Caco-2 (cell line): ENCODE measurements at regions not wholly inside any gene's neighbourhood (a gene's known extent, or its start where the extent isn't known, plus 50 kb on each side); places are given as distances from the start of the nearest gene placed in this dataset.

Source experiments
- BruUV-seq: library from RNA; stranded (reverse); fragments of 400-500 nt; replicated peaks from 2 replicates; lab custom pipeline; 2021; lab: Mats Ljungman, UMichigan
- CTCF ChIA-PET: fragments of 300-600 bp; sonication (Branson Sonifier 250); formaldehyde crosslinking; loops from one replicate; lab custom pipeline; 2022; ENCODE audit warnings: antibody characterized with exemption; lab: Charles Lee
- POLR2A ChIA-PET: fragments of 300-600 bp; sonication (Branson Sonifier 250); formaldehyde crosslinking; loops from one replicate; lab custom pipeline; 2022; ENCODE audit warnings: antibody characterized with exemption; lab: Charles Lee
- DNase-seq, 2 experiments: peaks; one replicate each; pipeline versions ENCODE4 v3.0.0 to v3.0.0-alpha.2; 2020 to 2022
- H3K27me3 ChIP-seq: replicated peaks from 2 replicates; pipeline ENCODE4 v1.6.0; 2011; ENCODE audit warnings: low read length; ENCODE audit not compliant: control insufficient read depth, insufficient read depth
- H3K36me3 ChIP-seq: 2 replicates; pipeline ENCODE4 v1.5.1; 2011; ENCODE audit warnings: low read length; ENCODE audit not compliant: control insufficient read depth, insufficient read depth
- H3K4me1 ChIP-seq: fragments of 250-450 bp; sonication (Bioruptor Pico); 2 replicates; pipeline ENCODE4 v1.5.1; 2020; ENCODE audit warnings: mild to moderate bottlenecking
- H3K4me3 ChIP-seq: 2 replicates; pipeline ENCODE4 v1.5.1; 2011; ENCODE audit warnings: low read depth, mild to moderate bottlenecking, control low read depth, low read length
- H3K9me3 ChIP-seq: fragments of 250-450 bp; sonication (Bioruptor Pico); 2 replicates; pipeline ENCODE4 v1.5.1; 2020; ENCODE audit warnings: mild to moderate bottlenecking, moderate library complexity
- H3K27ac Mint-ChIP-seq: one replicate; pipeline ENCODE4 v1.8.0; 2022; ENCODE audit warnings: mixed read lengths; ENCODE audit not compliant: unreplicated experiment
- H3K27me3 Mint-ChIP-seq: one replicate; pipeline ENCODE4 v1.8.0; 2022; ENCODE audit warnings: mixed read lengths; ENCODE audit not compliant: insufficient read depth, unreplicated experiment
- H3K36me3 Mint-ChIP-seq: one replicate; pipeline ENCODE4 v1.8.0; 2022; ENCODE audit warnings: mild to moderate bottlenecking, mixed read lengths; ENCODE audit not compliant: insufficient read depth, unreplicated experiment
- H3K4me1 Mint-ChIP-seq: one replicate; pipeline ENCODE4 v1.8.0; 2022; ENCODE audit warnings: low read depth, mixed read lengths; ENCODE audit not compliant: unreplicated experiment
- H3K4me3 Mint-ChIP-seq: one replicate; pipeline ENCODE4 v1.8.0; 2022; ENCODE audit warnings: mild to moderate bottlenecking, moderate library complexity, mixed read lengths; ENCODE audit not compliant: unreplicated experiment
- H3K9me3 Mint-ChIP-seq: one replicate; pipeline ENCODE4 v1.8.0; 2022; ENCODE audit warnings: mixed read lengths; ENCODE audit not compliant: unreplicated experiment
- intact Hi-C: fragments of 100-400 bp; cut with micrococcal nuclease; formaldehyde crosslinking; loops from one replicate; pipeline ENCODE4 v1.10.0; 2022; ENCODE audit not compliant: unreplicated experiment
- TF ChIP-seq, protein P1 (sequence below), 2 experiments: fragments of 200-600 bp in 1 of 2; IDR thresholded peaks; 1 replicate in 1 of 2; 2 replicates in 1 of 2; pipeline versions ENCODE4 v1.5.1 to v1.8.0; 2011 to 2022; ENCODE audit warnings: antibody characterized with exemption in 1 of 2, control low read depth in 1 of 2, inconsistent platforms in 1 of 2, low read depth in 1 of 2, low read length in 1 of 2, mild to moderate bottlenecking in 1 of 2, moderate library complexity in 1 of 2; ENCODE audit not compliant: insufficient read depth in 1 of 2, severe bottlenecking in 1 of 2, unreplicated experiment in 1 of 2

DNA sequence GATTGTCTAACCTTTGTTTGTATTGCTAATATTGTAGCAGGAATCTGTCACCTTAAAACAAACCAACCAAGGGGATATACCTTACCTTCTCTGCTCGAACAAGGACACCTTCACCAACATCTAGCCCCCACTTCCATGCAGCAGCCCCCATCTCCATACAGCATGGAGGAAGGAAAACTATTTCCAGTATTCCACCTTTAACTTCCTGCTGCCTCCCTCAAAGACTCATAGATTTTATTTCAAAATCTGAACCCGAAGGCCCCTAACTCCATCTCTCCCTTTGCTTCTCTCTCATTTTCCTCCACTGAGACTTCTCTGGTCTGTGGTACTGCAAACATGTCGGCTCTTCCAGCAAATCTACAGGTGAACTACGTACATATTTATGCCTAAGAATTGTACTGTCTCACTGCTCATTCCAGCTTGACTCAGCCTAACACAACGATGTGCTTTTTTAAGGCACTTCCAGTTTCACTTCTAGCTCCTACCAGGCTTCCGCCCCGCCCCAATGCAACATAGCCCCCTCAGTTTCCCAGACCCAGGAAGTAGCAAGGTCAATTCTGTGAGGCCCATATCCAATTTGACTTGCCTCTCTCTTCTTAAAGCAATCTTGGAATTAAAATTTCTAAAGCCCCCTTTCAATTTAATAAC, 70.7 kb upstream of the RNF38 start:
- DNase-seq, result no peak

DNA sequence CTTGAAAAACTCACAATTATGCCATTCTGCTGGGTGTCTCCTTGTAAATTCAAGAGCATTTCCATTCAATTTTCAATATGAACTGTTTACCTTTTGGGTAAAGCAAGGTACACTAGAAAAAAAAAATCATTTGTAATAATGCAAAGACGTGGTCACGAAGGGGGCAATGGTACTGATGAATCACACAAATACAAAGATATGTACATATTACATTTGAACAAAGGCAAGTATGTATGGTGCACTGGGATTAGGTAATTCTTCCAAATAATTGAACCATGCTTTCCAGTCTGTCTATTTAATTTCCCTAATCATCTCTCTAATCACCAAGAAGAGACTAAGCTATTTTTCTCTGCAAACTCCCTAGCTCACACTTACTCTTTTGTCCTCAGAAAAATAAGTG, 63.4 kb upstream of the RNF38 start:
- CTCF ChIA-PET, result no interaction called here
- Histone ChIP-seq H3K4me1 (peaks cover 3% of the 10 kb centered on the region; the same call in 1 of the 2 replicates), H3K4me3 (no peak overlapping the region), H3K9me3 (no peaks in the 10 kb centered on the region), H3K36me3 (no peaks in the 10 kb centered on the region), H3K27me3 (no peaks in the 10 kb centered on the region)
- no TSS peak for BruUV-seq
- H3K4me1 Mint-ChIP-seq, result peaks cover 14% of the 10 kb centered on the region
- no peak for DNase-seq
- no peak overlapping the region for H3K4me3 Mint-ChIP-seq
- TF ChIP-seq, protein P1, sequence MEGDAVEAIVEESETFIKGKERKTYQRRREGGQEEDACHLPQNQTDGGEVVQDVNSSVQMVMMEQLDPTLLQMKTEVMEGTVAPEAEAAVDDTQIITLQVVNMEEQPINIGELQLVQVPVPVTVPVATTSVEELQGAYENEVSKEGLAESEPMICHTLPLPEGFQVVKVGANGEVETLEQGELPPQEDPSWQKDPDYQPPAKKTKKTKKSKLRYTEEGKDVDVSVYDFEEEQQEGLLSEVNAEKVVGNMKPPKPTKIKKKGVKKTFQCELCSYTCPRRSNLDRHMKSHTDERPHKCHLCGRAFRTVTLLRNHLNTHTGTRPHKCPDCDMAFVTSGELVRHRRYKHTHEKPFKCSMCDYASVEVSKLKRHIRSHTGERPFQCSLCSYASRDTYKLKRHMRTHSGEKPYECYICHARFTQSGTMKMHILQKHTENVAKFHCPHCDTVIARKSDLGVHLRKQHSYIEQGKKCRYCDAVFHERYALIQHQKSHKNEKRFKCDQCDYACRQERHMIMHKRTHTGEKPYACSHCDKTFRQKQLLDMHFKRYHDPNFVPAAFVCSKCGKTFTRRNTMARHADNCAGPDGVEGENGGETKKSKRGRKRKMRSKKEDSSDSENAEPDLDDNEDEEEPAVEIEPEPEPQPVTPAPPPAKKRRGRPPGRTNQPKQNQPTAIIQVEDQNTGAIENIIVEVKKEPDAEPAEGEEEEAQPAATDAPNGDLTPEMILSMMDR (IDR thresholded peaks at IDR 0.05; ENCODE audit: insufficient read depth in 1 of 2, low read depth in 1 of 2, low read length in 1 of 2, severe bottlenecking in 1 of 2, unreplicated experiment in 1 of 2), result no peak
- intact Hi-C loops, result no loop called here
- H3K27ac Mint-ChIP-seq, result no peak overlapping the region
- H3K27me3 Mint-ChIP-seq, result no peaks in the 10 kb centered on the region
- H3K9me3 Mint-ChIP-seq, result no peaks in the 10 kb centered on the region
- POLR2A ChIA-PET, result no interaction called here
- H3K36me3 Mint-ChIP-seq, result peaks cover 5% of the 10 kb centered on the region

More for the DNA sequence above, 70.7 kb upstream of the RNF38 start:
- Mint-ChIP-seq H3K36me3 (no peaks in the 10 kb centered on the region), H3K4me3 (no peak overlapping the region), H3K27ac (peak overlapping the region; percentile 3), H3K27me3 (no peaks in the 10 kb centered on the region), H3K9me3 (no peaks in the 10 kb centered on the region), H3K4me1 (no peaks in the 10 kb centered on the region)
- intact Hi-C loops, result no loop called here
- Histone ChIP-seq H3K4me3 (no peak overlapping the region), H3K9me3 (no peaks in the 10 kb centered on the region), H3K4me1 (no peaks in the 10 kb centered on the region), H3K27me3 (no peaks in the 10 kb centered on the region), H3K36me3 (no peaks in the 10 kb centered on the region)
- no TSS peak for BruUV-seq
- POLR2A ChIA-PET, result no interaction called here
- CTCF ChIA-PET, result no interaction called here
- TF ChIP-seq, protein P1 (IDR thresholded peaks at IDR 0.05; ENCODE audit: insufficient read depth in 1 of 2, low read depth in 1 of 2, low read length in 1 of 2, severe bottlenecking in 1 of 2, unreplicated experiment in 1 of 2), result no peak

DNA sequence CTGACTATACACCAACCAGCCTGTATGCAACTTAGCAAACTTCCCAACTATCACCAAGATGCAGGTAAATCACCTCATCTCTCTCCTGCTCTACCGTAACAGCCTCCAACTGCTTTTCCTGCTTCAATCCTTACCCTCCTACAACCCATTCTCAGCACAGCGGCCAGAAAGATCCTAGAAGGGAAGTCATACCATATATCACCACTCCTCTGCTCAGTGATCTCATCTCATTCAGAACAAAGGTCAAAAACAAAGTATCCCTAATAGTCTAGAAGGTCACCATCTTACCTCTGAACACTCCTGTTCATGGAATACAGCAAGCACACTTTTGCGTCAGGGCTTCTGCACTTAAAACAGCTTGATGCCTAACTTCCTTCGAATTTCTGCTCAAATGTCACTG, 62.2 kb upstream of the RNF38 start:
- no TSS peak for BruUV-seq
- ChIA-PET CTCF (no interaction called here), POLR2A (no interaction called here)
- Mint-ChIP-seq H3K4me1 (peaks cover 14% of the 10 kb centered on the region), H3K4me3 (no peak overlapping the region), H3K9me3 (no peaks in the 10 kb centered on the region), H3K36me3 (peaks cover 5% of the 10 kb centered on the region), H3K27ac (no peak overlapping the region), H3K27me3 (no peaks in the 10 kb centered on the region)
- DNase-seq, result no peak
- H3K4me1 ChIP-seq, result peaks cover 3% of the 10 kb centered on the region; the same call in 1 of the 2 replicates
- H3K36me3 ChIP-seq, result no peaks in the 10 kb centered on the region
- intact Hi-C loops, result no loop called here
- no peaks in the 10 kb centered on the region for H3K27me3 ChIP-seq
- H3K4me3 ChIP-seq, result no peak overlapping the region
- TF ChIP-seq, protein P1 (IDR thresholded peaks at IDR 0.05; ENCODE audit: insufficient read depth in 1 of 2, low read depth in 1 of 2, low read length in 1 of 2, severe bottlenecking in 1 of 2, unreplicated experiment in 1 of 2), result no peak
- no peaks in the 10 kb centered on the region for H3K9me3 ChIP-seq
